Ectodermal cell (in vitro differentiated cells): ENCODE measurements at regions not wholly inside any gene's neighbourhood (a gene's known extent, or its start where the extent isn't known, plus 50 kb on each side); places are given as distances from the start of the nearest gene placed in this dataset.

Experiments used
- H3K27ac ChIP-seq: 2 replicates; pipeline ENCODE4 v1.7.0; 2013; ENCODE audit warnings: mild to moderate bottlenecking, low read depth, low read length; ENCODE audit not compliant: insufficient read depth, poor library complexity, severe bottlenecking
- H3K27me3 ChIP-seq: 2 replicates; pipeline ENCODE4 v1.7.0; 2013; ENCODE audit warnings: mild to moderate bottlenecking, low read length; ENCODE audit not compliant: insufficient read depth, control insufficient read depth, poor library complexity, severe bottlenecking
- H3K36me3 ChIP-seq: one replicate; pipeline ENCODE4 v1.7.0; 2013; ENCODE audit warnings: low read length; ENCODE audit not compliant: control insufficient read depth, insufficient read depth
- H3K4me1 ChIP-seq: one replicate; pipeline ENCODE4 v1.7.0; 2013; ENCODE audit warnings: low read length; ENCODE audit not compliant: control insufficient read depth, insufficient read depth
- H3K4me3 ChIP-seq: 2 replicates; pipeline ENCODE4 v1.7.0; 2013; ENCODE audit warnings: low read depth, low read length, control low read depth; ENCODE audit not compliant: insufficient read depth
- H3K9me3 ChIP-seq: 2 replicates; pipeline ENCODE4 v1.7.0; 2013; ENCODE audit warnings: mild to moderate bottlenecking, low read length, moderate library complexity; ENCODE audit not compliant: control insufficient read depth
- WGBS, 2 experiments: methylation state at CpG; one replicate each; pipeline ENCODE4 v1.1.7; 2013; ENCODE audit warnings: missing lambda C conversion rate in 2 of 2; 5-methylcytosine and 5-hydroxymethylcytosine counted together

DNA sequence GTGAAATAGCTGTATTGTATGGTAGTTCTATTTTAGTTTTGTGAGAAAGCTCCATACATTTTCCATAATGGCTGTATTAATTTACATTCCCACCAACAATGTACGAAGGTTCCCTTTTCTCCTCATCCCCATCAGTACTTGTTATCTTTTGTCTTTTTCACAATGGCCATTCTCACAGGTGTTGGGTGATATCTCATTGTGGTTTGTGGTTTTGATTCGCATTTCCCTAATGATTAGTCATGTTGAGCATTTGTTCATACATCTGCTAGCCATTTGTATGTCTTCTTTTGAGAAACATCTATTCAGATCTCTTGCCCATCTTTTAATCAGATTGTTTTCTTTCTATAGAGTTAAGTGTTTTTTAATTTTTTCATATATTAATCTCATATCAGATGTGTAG lies 931.9 kb downstream of the IGSF11 start:
- WGBS, 2 experiments: 100% methylated on average over 2 of the region's 2 CpGs; no CpG with 5 or more reads in 1 of the 2 experiments
- Histone ChIP-seq H3K4me1 (no peaks in the 10 kb centered on the region), H3K27me3 (no peaks in the 10 kb centered on the region), H3K27ac (no peak overlapping the region), H3K4me3 (no peak overlapping the region), H3K9me3 (no peaks in the 10 kb centered on the region), H3K36me3 (no peaks in the 10 kb centered on the region)

DNA sequence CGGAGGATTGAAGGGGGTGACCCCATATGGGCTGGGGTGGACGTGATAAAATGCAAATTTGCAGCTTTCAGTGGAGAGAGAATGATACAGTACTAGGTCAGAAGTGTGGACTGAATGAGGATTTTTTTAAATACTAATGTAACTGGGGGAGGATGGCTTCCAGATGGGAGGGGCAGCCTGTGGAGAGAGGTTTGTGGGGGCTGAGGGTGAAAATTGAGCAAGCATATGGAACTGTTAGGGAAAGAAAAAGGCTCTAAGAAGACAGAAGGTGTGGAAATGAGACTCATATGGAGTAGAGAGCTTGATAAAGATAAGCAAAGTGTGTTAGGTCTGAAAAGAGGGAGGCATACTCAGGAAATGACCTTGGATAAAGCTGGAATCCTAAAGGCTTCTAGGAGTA lies 926.4 kb downstream of the IGSF11 start:
- WGBS, 2 experiments: 72 to 80% methylated on average over 2 of the region's 2 CpGs
- H3K27me3 ChIP-seq: no peaks in the 10 kb centered on the region
- no peak overlapping the region for H3K27ac ChIP-seq

DNA sequence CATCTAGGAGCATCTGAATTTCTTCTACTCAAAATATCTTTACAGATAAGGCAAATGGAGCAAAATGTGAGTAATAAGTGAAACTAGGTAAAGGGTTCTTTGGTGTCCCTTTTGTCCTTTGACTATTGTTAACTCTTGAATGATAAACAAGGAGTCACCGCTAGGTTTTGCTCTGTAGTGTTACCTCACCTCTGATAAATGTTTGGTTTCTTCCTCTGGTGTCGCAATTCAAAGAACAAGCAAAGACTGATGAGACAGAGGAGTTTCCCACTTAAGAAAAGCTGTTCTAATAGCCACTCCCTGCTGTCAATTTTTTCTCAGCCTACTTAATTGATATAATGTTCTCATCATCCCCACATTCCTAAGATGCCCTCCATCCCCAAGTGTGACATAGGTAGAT lies 925.9 kb downstream of the IGSF11 start:
- H3K4me1 ChIP-seq: peaks cover 5% of the 10 kb centered on the region
- no peaks in the 10 kb centered on the region for H3K9me3 ChIP-seq
- no peak overlapping the region for H3K27ac ChIP-seq
- no peaks in the 10 kb centered on the region for H3K27me3 ChIP-seq
- no peak overlapping the region for H3K4me3 ChIP-seq
- H3K36me3 ChIP-seq: no peaks in the 10 kb centered on the region
- 78 to 84% methylated on average over 2 of the region's 2 CpGs for WGBS, 2 experiments

More for the DNA sequence above, 926.4 kb downstream of the IGSF11 start:
- H3K36me3 ChIP-seq: no peaks in the 10 kb centered on the region
- no peak overlapping the region for H3K4me3 ChIP-seq
- H3K4me1 ChIP-seq: peaks cover 5% of the 10 kb centered on the region
- H3K9me3 ChIP-seq: no peaks in the 10 kb centered on the region

DNA sequence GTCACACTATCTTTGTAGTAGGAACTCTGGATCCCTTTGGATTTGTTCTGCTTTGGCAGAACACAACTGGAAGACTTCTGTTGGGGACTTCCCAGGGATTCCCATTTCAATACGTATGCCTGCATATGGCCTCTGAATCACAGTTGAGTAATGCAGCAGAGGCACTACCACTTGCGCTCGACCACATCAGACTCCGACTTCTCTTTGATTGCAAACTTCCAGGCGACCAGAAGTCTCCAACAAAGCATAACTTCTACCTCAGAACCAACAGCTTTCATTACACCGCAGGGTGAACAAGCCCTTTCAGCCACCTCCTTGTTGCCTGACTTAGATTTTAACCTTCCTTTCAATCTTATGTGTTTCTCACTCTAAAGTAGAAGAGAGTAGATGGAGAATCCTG lies 924.4 kb downstream of the IGSF11 start:
- no peaks in the 10 kb centered on the region for H3K36me3 ChIP-seq
- H3K4me3 ChIP-seq: no peak overlapping the region
- H3K9me3 ChIP-seq: no peaks in the 10 kb centered on the region
- no peak overlapping the region for H3K27ac ChIP-seq
- WGBS, 2 experiments: 77 to 78% methylated on average over 6 of the region's 6 CpGs
- H3K27me3 ChIP-seq: no peaks in the 10 kb centered on the region
- H3K4me1 ChIP-seq: peaks cover 5% of the 10 kb centered on the region

DNA sequence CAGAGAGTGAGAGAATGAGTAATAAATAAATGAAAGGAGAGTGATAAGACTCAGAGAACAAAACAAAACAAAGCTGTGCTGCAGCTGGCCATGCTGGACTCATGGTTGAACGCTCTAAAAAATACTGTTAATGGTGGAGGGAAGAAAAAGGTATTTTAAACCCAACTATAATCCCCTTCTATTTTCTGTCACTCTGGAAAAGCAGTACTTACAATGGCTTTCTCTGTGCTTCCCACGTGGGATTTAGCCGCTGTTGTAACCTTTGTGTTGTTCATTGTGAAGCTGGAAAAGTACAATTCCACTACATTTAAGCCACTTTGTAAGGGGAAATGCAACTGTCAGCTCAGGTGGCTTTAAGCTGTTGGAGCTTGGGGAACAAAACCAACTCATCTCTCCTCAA lies 917.7 kb downstream of the IGSF11 start:
- H3K27me3 ChIP-seq: no peaks in the 10 kb centered on the region
- H3K9me3 ChIP-seq: no peaks in the 10 kb centered on the region
- no peak overlapping the region for H3K4me3 ChIP-seq
- H3K36me3 ChIP-seq: no peaks in the 10 kb centered on the region
- 32% methylated on average over 3 of the region's 3 CpGs; no CpG with 5 or more reads in 1 of the 2 experiments for WGBS, 2 experiments
- H3K4me1 ChIP-seq: no peaks in the 10 kb centered on the region
- H3K27ac ChIP-seq: peak overlapping the region; percentile 64

DNA sequence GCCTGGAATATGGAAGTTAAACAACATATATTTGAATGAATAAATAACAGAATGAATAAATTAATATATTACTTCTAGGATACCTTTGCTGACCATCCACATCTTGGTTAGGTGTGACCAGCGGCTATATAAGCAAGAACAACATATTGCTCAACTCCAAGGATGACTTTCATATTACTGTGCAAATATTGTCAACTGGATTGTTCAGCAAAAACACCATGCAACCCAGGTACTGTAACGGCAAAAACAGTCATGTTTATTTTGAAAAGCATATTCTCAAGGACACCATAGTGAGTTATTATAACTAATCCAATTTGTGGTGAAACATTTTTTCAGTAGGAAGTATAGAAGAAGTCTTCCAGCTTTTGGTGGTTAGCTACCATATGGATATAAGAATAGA lies 907.9 kb downstream of the IGSF11 start:
- 86 to 100% methylated on average over 1 to 2 of the region's 2 CpGs for WGBS, 2 experiments

DNA sequence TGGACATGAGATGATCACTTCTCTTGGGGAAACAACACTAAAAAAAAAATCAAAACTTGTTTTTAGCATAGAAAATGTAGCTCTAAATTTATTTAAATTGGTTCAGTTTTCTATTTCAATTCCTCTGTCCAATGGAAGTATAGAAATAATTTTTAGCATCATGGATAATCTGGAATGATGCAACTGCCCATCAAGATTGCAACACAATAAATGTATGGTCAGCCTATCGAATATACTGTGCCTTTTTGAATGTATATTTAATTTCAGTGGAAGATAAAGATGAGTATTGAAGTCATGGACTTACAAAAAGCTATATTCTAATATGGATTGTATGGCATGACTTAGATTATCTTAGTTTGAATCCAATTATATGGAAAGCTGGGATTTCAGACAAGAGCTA lies 906.7 kb downstream of the IGSF11 start:
- Histone ChIP-seq H3K27ac (no peak overlapping the region), H3K27me3 (no peaks in the 10 kb centered on the region), H3K4me1 (no peaks in the 10 kb centered on the region), H3K4me3 (no peak overlapping the region), H3K9me3 (no peaks in the 10 kb centered on the region), H3K36me3 (no peaks in the 10 kb centered on the region)
- 89 to 100% methylated on average over 1 of the region's 1 CpG for WGBS, 2 experiments

More for the DNA sequence above, 907.9 kb downstream of the IGSF11 start:
- Histone ChIP-seq H3K9me3 (no peaks in the 10 kb centered on the region), H3K4me1 (no peaks in the 10 kb centered on the region), H3K27me3 (no peaks in the 10 kb centered on the region), H3K36me3 (no peaks in the 10 kb centered on the region), H3K4me3 (no peak overlapping the region), H3K27ac (no peak overlapping the region)

DNA sequence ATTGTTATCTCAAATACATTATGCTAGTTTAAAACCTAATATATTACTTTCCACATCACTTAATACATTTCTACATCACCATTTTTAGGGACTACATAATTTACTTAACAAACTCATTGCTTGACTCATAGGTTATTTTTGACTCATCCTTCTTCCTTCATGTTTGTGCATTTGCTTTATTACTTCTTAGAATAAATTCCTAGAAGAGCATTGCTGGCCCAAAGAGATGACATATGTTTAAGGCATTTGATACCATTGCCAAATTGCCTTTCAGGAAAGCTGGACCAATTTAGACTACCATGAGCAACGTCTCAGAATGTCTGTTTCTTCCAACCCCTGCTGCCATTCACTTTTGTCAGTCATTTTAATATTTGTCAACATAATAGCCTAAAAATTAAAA lies 905.8 kb downstream of the IGSF11 start:
- H3K4me3 ChIP-seq: no peak overlapping the region
- no peaks in the 10 kb centered on the region for H3K27me3 ChIP-seq
- no peaks in the 10 kb centered on the region for H3K36me3 ChIP-seq
- WGBS, 2 experiments: 97 to 100% methylated on average over 1 of the region's 1 CpG
- H3K9me3 ChIP-seq: no peaks in the 10 kb centered on the region
- no peak overlapping the region for H3K27ac ChIP-seq
- no peaks in the 10 kb centered on the region for H3K4me1 ChIP-seq

DNA sequence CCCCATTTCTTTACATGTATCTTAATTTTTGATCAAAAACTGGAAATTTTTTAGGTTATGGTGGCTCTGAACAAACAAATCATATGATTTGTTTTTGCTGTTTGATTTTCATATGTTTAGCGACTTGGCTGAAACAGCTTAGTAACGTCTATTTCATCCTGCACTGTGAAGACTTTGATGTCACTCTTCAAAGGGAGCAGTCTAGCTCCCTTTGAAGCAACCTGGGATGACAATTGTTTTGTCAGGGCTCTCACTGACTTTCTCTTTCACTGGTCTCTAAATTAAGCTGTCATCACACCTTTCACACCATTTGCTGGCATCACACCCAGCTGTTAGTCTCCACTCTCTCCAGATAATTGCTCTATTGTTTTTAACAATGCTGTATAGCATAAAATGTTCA lies 896.9 kb downstream of the IGSF11 start:
- Histone ChIP-seq H3K9me3 (no peaks in the 10 kb centered on the region), H3K4me1 (no peaks in the 10 kb centered on the region), H3K27me3 (no peaks in the 10 kb centered on the region), H3K36me3 (no peaks in the 10 kb centered on the region), H3K27ac (no peak overlapping the region), H3K4me3 (no peak overlapping the region)
- 58 to 64% methylated on average over 2 of the region's 2 CpGs for WGBS, 2 experiments

DNA sequence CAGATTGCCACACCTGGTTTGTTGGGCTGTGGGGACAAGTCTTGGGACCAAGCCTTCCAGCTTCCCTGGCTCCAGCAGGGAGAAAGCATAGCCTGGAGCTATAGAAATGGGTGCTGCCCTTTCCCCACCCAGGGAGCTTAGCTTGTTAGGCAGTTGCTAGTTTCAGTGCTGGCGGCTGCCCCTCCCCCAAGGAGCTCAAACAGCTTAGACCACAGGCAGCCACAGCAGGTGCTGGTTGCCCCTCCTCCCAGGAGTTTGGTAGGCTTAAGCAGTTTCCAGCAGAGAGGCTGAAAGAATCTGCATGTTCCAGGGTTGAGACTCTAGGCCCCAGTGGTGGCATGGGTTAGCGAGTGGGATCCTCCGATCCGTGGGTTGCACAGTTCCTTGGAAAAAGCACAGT lies 889.7 kb downstream of the IGSF11 start:
- no peaks in the 10 kb centered on the region for H3K36me3 ChIP-seq

More for the DNA sequence above, 889.7 kb downstream of the IGSF11 start:
- WGBS, 2 experiments: 87 to 95% methylated on average over 4 of the region's 4 CpGs
- Histone ChIP-seq H3K4me1 (no peaks in the 10 kb centered on the region), H3K9me3 (no peaks in the 10 kb centered on the region), H3K4me3 (no peak overlapping the region), H3K27ac (no peak overlapping the region), H3K27me3 (no peaks in the 10 kb centered on the region)
